Pons (tissue), 1 donor: ENCODE measurements at regions not wholly inside any gene's neighbourhood (a gene's known extent, or its start where the extent isn't known, plus 50 kb on each side); places are given as distances from the start of the nearest gene placed in this dataset.
"Not testable (repeated sequence)": the region's sequence is repeated elsewhere in the genome, so short reads cannot be mapped to it uniquely, and the experiment has no call there.

Experiments
- DNase-seq: peaks from one replicate; pipeline ENCODE4 v3.0.0-alpha.2; 2016; ENCODE audit warnings: low spot score

DNA sequence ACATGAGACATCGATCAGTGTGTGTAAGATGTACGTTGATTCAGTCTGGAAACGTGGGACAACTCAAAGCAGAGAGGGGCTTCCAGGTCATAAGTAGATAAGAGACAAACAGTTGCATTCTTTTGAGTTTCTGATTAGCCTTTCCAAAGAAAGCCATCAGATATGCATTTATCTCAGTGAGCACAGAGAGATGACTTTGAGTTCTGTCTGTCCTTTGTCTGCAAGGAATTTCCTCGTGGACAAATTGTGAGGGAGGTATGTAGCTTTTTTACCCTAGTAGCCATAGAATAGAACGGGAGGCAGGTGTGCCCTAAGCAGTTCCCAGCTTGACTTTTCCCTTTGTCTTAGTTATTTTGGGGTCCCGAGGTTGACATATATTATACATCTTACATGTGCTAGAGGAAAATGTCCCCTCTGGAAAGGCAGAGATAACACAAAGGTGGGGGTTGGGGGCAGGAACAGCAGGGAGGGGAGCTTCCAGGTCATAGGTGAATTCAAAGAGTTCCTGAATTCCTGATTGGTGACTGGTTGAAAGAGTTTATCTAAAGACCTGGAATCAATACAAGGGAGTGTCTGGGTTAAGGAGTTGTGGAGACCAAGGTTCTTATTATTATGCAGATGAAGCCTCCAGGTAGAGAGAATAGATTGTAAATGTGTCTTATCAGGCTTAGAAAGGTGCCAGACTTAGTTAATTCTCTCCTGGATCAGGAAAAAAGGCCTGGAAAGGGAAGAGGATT, 237.0 kb downstream of the NFATC2 start:
- DNase-seq: no peak

- no peak for DNase-seq
Observed at GRCh38 chr20:51303731-51304670, 238.5 kb downstream of the NFATC2 start.

GRCh38 chr20:51301026-51301425, 241.5 kb downstream of the NFATC2 start:
- DNase-seq: no peak

DNA sequence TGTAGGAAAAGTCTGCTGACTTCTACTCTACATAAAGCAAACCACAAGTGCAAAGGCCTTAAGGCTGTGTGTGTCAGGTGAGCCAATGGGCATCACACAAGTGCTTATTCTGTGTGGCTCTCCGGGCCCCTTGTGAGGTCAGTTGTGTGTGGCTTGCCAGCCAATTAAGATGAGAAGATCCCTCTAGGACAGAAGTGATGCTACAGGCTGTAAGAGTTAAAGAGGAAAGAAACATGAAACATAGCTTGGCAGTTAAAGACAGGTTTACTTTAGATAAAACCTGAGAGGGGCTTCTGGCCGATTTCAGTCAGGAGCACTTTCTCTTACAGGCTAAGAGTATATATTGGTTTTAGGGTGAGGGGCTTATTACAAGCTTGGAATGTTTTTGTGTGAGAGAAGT, 242.4 kb downstream of the NFATC2 start:
- no peak for DNase-seq

DNA sequence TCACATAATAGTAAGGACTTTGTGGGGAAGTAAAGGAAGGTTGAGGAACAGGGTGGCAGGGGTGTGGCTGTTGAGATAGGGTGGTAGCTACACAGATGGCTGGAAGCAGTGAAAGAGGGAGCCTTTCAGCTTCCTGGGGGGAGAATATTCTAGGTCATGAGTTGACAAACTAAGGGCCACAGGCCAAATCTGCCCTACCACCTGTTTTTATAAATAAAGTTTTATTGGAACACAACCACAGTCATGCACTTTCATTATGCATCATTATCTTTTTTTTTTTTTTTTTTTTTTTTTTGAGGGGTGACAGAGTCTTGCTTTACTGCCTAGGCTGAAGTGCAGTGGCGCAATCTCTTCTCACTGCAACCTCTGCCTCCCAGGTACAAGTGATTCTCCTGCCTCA, 243.1 kb downstream of the NFATC2 start:
- no peak for DNase-seq

DNA sequence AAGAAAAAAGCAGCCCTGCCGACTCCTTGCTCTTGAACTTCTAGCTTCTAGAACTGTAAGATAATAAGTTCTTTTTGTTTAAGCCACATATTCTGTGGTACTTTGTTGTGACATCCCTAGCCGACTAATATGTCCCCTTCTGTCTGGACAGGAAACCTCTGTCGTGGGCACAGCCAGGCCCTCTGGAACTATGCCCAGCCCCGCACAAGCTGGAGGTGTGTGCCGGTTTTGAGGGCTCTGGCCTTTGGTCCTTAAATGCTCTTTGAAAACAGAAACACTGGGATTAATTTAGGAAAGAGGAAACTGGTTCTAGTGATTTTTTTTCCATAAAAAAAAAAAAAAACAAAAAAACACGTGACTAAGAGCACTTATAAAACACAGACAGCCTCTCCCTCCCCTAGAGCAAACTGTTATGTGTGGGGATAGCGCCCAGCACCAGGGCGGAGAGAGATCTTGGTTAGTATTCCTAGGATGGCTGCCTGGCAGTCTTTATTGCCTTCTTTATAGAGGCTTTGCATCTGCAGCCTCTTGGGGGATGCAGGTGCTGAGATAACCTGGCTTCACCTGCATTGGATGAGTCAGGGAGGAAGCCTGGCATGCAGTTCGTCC, 244.3 kb downstream of the NFATC2 start:
- no peak for DNase-seq

DNA sequence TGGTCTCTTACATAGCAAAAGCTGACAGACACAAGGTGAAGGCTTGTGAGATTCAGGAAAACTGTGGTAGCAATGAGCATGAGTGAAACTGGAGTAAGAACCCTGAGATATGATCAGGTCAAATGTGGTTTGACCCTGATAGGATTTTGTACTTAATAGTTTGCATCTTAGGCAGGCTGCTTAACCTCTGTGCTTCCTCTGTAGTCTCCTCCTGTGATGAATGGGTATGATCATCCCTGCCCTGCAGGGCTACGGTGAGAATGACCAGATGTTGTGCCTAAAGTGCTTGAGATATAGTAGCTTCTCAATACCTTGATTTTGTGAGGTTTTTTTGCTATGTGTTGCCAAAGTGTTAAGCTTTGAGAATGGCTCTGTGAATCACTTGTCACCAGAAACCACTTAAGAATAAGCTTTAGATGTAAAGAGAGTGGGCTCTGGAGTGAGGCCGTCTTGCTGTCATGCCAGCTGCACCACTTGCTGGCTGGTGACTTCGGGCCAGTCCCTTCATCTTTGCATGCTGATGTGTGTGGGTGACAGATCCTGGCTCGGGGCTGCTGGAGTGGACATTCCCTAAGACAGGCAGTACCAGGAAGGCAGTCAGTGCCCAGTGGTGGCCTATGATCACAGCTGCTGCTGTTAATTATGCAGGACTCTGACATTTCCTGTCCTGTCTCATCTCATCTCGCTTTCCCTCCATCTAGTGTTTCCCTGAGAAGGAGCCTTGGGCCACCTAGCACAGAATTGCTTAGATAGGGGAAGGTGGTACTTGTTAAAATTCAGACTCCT, 254.7 kb downstream of the NFATC2 start:
- DNase-seq: peak; percentile 43

- peak; percentile 44 for DNase-seq
Observed at GRCh38 chr20:51286758-51287157, 255.8 kb downstream of the NFATC2 start.

GRCh38 chr20:51285684-51286083, 256.8 kb downstream of the NFATC2 start:
- no peak for DNase-seq

- DNase-seq: peak; percentile 88
Observed at GRCh38 chr20:51284871-51285270, 257.6 kb downstream of the NFATC2 start.

- no peak for DNase-seq
Observed at GRCh38 chr20:51284176-51284575, 258.3 kb downstream of the NFATC2 start.

DNA sequence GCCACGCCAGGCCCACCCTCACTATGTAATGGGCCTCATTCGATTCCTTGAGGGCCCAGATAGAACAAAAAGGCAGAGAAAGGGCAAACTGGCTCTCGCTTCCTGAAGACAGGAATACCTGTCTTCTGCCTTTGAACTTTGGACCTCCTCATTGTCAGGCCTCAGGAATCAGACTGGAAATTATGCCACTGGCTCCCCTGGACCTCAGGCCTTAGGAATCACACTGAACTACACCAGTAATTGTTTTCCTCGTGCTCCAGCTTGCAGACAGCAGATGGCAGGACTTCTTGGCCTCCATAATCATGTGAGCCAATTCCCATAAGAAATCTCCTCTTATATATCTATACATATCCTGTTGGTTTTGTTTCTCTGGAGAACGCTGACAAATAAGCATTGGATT, 258.6 kb upstream of the KCNG1 start:
- no peak for DNase-seq

DNA sequence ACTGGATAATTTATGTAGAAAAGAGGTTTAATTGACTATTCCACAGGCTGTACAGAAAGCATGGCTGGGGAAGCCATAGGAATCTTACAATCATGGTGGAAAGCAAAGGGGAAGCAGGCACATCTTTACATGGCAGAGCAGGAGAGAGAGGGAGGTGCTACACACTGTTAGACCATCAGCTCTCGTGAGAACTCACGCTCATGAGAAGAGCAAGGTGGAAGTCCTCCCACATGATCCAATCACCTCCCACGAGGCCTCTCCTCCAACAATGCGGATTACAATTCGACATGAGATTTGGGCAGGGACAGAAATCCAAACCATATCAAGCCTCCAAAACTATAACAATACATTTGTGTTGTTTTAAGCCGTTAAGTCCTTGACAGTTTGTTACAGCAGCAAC, 257.1 kb upstream of the KCNG1 start:
- no peak for DNase-seq

DNA sequence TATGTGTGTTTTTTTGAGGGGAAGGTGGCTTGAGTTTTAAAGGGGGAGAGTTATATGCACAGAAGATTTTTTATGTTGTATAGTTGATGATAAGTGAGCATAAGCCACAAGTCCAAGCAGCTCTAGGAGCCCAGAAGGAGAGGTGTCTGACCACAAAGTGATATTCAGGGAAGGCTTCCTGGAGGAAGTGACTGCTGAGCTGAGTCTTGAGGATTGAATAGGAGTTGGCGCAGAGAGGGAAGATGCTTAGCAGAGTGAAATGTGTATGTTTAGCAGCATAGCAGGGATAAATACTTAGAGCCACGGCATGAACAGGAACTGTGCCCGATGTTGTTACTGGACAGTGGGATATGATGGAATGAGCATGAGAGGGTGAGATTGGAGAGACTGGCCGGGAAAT, 255.1 kb upstream of the KCNG1 start:
- DNase-seq: no peak

DNA sequence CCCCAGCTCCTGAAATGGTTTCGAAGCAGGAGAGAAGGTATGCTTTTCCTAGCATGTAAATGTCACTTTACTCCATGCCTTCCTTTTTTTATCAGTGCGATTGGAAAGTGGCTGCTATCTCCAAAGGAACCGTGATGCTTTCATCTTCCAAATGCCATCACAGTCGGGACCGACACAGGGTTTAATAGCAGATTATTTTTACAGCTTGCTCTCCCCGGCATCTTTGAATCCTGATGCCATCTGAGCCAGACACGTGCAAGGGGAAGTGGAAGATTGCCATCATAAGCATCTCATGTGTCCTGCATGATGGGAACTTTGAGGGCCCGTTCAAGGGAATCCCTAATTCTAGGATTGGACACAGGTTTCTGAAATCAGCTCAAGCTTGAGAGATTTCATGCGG, 253.4 kb upstream of the KCNG1 start:
- DNase-seq: no peak

DNA sequence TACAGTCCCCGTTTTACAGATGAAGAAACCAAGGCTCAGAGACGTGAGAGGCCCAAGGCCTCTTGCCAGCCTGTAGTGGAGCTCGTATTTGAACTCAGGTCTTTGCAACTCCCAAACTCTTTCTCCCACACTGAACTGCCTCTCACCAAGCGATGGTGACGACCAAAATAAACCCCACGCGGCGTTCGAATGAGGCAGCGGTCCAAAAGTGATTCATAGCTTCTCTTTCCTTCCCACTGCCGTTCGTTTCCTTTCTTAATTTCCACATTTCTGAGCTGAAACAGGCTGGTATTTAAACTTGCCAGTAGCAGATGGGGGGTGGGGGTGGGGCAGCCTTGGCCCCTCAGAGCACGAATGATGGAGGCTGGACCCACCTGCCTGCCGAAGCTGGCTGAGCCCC, 252.9 kb upstream of the KCNG1 start:
- no peak for DNase-seq

- no peak for DNase-seq
Observed at GRCh38 chr20:51275181-51275580, 252.3 kb upstream of the KCNG1 start.

GRCh38 chr20:51272401-51272800, 249.5 kb upstream of the KCNG1 start:
- no peak for DNase-seq

DNA sequence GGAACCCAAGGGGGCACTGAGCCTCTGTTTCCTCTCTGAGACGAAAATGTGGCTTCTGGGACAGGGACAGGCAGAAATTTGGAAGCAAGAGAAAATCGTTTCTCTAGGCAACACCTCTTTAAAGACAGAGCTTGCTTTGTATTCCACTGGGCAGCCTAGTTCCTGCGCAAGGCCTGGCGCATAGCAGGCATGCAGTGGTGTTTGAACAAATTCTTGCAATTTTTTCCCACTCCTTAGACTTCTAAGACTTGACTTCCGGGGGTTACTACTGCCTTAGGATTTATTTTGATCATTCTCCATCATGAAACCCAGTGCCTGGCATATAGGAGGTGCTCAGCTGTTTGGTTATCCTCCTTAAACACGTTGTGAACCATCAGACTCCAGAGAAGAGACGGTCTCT, 249.0 kb upstream of the KCNG1 start:
- no peak for DNase-seq

DNA sequence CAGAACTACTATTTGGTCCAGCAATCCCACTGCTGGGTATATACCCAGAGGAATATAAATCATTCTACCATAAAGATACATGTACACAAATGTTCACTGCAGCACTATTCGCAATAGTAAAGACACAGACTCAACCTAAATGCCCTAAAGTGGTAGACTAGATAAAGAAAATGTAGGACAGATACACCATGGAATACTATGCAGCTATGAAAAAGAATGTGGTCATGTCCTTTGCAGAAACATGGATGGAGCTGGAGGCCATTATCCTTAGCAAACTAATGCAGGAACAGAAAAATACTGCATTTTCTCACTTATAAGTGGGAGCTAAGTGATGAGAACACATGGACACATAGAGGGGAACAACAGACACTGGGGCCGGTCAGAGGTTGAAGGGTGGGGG, 248.4 kb upstream of the KCNG1 start:
- DNase-seq: not testable (repeated sequence)

GRCh38 chr20:51269671-51270070, 246.8 kb upstream of the KCNG1 start:
- DNase-seq: no peak

DNA sequence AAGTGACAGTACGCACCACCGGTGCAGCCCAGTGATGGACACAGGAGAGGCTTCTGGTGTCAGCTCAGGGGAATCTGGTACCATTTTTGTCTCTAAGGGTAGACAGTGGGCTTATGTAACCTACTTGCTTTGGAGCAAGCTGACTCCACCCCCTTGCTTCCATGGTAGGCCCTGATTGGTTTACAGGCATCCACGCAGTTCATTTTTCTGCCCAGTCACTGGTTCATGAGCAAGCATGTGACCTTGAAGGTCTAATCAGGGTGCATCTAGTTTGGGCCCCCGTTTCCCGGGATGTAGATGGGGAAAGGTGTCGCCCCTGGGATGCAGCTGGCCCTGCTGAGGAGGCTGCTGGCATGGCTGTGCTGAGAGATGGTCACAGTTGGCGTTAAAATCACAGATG, 244.8 kb upstream of the KCNG1 start:
- no peak for DNase-seq
